ENCODE measurements at regions not wholly inside any gene's neighbourhood (a gene's known extent, or its start where the extent isn't known, plus 50 kb on each side); places are given as distances from the start of the nearest gene placed in this dataset.

DNA sequence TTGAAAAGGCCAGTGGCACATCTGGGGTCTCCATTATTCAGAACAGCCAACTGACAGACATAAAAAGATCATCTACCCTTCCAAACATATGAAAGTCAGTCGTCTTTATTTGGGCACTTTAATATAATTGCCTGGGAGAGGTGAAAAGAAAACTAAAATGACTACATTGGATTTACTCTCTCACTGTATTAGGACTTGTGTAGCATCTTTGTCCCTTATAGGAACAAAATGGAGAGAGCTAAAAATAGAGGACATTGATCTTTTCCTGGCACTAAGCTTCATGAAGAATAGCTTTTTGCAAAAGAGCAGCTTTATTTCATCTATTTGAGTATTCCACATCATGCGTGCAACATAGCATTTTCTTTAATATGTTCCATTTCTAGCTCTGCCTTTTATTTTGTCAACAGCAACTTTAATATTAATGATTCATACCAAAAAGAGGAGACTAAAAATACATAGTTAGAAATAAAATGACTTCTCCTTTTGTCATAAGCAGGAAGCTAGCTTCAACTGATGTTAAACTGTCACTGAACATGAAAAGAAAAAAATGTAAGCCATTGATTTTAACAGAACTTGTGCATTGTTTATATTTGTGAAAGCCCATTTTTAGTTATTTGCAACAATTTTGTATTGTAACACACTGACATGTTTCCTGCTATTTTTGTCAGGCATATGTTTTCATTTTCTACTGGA lies 254.6 kb downstream of the SEC23A start:
- Histone ChIP-seq H2BK20ac (ENCODE audit: low read depth, low read length) (no peak overlapping the region), H3K14ac (replicated peaks; ENCODE audit: low read depth, low read length) (no peak overlapping the region), H3K4me3 (ENCODE audit: insufficient read depth, low read depth, low read length) (no peak overlapping the region), H2AK9ac (replicated peaks; ENCODE audit: low read depth, low read length, poor library complexity) (no peak overlapping the region), H3K4ac (ENCODE audit: low read depth, low read length) (no peak overlapping the region), H4K8ac (ENCODE audit: low read depth in 2 of 2, low read length in 2 of 2) (no peak overlapping the region), H3K4me1 (ENCODE audit: control insufficient read depth, insufficient read depth, low read length) (no peaks in the 10 kb centered on the region), H4K20me1 (ENCODE audit: insufficient read depth, low read length) (no peaks in the 10 kb centered on the region), H4K5ac (ENCODE audit: low read depth, low read length) (no peak overlapping the region), H3K4me2 (ENCODE audit: low read depth, low read length) (no peak overlapping the region), H2BK15ac (ENCODE audit: low read depth, low read length) (no peak overlapping the region), H3K9ac (ENCODE audit: low read depth, low read length) (no peak overlapping the region), H2BK5ac (ENCODE audit: low read depth, low read length, poor library complexity, severe bottlenecking) (no peak overlapping the region), H2AK5ac (ENCODE audit: low read depth, low read length) (no peak overlapping the region), H3K27me3 (ENCODE audit: control insufficient read depth, insufficient read depth, low read length) (no peaks in the 10 kb centered on the region), H3K36me3 (ENCODE audit: control insufficient read depth, insufficient read depth, low read length) (no peaks in the 10 kb centered on the region), H2AFZ (replicated peaks; ENCODE audit: low read length, poor library complexity) (no peak overlapping the region), H3K79me1 (ENCODE audit: low read depth in 1 of 2, low read length in 2 of 2) (no peaks in the 10 kb centered on the region), H2BK120ac (ENCODE audit: low read depth, low read length) (no peak overlapping the region), H3K23ac (ENCODE audit: low read depth, low read length) (no peak overlapping the region), H3K9me1 (ENCODE audit: insufficient read depth, low read length) (no peaks in the 10 kb centered on the region), H3K27ac (ENCODE audit: insufficient read depth, low read length) (no peak overlapping the region), H4K91ac (ENCODE audit: insufficient read depth, low read depth, low read length) (no peak overlapping the region), H3K18ac (ENCODE audit: low read depth, low read length) (no peak overlapping the region), H3K56ac (ENCODE audit: extremely low read depth, insufficient read depth, low read length) (no peak overlapping the region), H3K9me3 (ENCODE audit: control insufficient read depth, insufficient read depth, low read length) (no peaks in the 10 kb centered on the region)
- intact Hi-C loops (cut with micrococcal nuclease): no loop called here
- BruUV-seq (replicated peaks): no TSS peak
- ChIA-PET POLR2A (ENCODE audit: unreplicated experiment) (no interaction called here), CTCF (no interaction called here)
- dilution Hi-C loops (cut with HindIII; ENCODE audit: low sequenced_read_pairs, unreplicated experiment): no loop called here
- no CpG with 5 or more reads among the region's 2 CpGs for WGBS, 2 experiments (ENCODE audit: extremely low coverage in 2 of 2, insufficient read length in 1 of 2)
- DNase-seq (no peak), ATAC-seq (ENCODE audit: low read depth) (no peak)
- TF ChIP-seq, protein P1, sequence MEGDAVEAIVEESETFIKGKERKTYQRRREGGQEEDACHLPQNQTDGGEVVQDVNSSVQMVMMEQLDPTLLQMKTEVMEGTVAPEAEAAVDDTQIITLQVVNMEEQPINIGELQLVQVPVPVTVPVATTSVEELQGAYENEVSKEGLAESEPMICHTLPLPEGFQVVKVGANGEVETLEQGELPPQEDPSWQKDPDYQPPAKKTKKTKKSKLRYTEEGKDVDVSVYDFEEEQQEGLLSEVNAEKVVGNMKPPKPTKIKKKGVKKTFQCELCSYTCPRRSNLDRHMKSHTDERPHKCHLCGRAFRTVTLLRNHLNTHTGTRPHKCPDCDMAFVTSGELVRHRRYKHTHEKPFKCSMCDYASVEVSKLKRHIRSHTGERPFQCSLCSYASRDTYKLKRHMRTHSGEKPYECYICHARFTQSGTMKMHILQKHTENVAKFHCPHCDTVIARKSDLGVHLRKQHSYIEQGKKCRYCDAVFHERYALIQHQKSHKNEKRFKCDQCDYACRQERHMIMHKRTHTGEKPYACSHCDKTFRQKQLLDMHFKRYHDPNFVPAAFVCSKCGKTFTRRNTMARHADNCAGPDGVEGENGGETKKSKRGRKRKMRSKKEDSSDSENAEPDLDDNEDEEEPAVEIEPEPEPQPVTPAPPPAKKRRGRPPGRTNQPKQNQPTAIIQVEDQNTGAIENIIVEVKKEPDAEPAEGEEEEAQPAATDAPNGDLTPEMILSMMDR (conservative IDR thresholded peaks at IDR 0.05; ENCODE audit: low read depth, low read length): no peak
- TF ChIP-seq MAZ (IDR thresholded peaks at IDR 0.05; ENCODE audit: borderline replicate concordance, low read depth, low read length) (no peak), CHD1 (IDR thresholded peaks at IDR 0.05; ENCODE audit: low read depth, low read length) (no peak), MAFK (IDR thresholded peaks at IDR 0.05; ENCODE audit: low read depth, low read length) (no peak), MXI1 (IDR thresholded peaks at IDR 0.05; ENCODE audit: borderline replicate concordance, low read depth, low read length) (no peak), RFX5 (IDR thresholded peaks at IDR 0.05; ENCODE audit: low read depth, low read length) (no peak), POLR2A (IDR thresholded peaks at IDR 0.05; ENCODE audit: low read depth, low read length) (no peak), CEBPB (IDR thresholded peaks at IDR 0.05; ENCODE audit: low read depth, low read length) (no peak), NFE2L2 (IDR thresholded peaks at IDR 0.05; ENCODE audit: low read depth, low read length) (no peak), RAD21 (IDR thresholded peaks at IDR 0.05; ENCODE audit: low read length) (no peak), BHLHE40 (IDR thresholded peaks at IDR 0.05; ENCODE audit: low read depth, low read length) (no peak), RCOR1 (IDR thresholded peaks at IDR 0.05; ENCODE audit: insufficient replicate concordance, low read length) (no peak), FOS (IDR thresholded peaks at IDR 0.05; ENCODE audit: low read depth, low read length) (no peak), SMC3 (IDR thresholded peaks at IDR 0.05; ENCODE audit: low read depth, low read length) (no peak)
- TF ChIP-seq, protein P2, sequence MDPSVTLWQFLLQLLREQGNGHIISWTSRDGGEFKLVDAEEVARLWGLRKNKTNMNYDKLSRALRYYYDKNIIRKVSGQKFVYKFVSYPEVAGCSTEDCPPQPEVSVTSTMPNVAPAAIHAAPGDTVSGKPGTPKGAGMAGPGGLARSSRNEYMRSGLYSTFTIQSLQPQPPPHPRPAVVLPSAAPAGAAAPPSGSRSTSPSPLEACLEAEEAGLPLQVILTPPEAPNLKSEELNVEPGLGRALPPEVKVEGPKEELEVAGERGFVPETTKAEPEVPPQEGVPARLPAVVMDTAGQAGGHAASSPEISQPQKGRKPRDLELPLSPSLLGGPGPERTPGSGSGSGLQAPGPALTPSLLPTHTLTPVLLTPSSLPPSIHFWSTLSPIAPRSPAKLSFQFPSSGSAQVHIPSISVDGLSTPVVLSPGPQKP (IDR thresholded peaks at IDR 0.05; ENCODE audit: borderline replicate concordance, low read depth, low read length): no peak
- TF ChIP-seq, protein P3, sequence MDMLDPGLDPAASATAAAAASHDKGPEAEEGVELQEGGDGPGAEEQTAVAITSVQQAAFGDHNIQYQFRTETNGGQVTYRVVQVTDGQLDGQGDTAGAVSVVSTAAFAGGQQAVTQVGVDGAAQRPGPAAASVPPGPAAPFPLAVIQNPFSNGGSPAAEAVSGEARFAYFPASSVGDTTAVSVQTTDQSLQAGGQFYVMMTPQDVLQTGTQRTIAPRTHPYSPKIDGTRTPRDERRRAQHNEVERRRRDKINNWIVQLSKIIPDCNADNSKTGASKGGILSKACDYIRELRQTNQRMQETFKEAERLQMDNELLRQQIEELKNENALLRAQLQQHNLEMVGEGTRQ (IDR thresholded peaks at IDR 0.05; ENCODE audit: low read depth, low read length): no peak
- in situ Hi-C loops (cut with MboI; ENCODE audit: low sequenced_read_pairs): no loop called here
